Right cardiac atrium (tissue), 5 donors: ENCODE measurements at regions not wholly inside any gene's neighbourhood (a gene's known extent, or its start where the extent isn't known, plus 50 kb on each side); places are given as distances from the start of the nearest gene placed in this dataset.
A peak's percentile ranks its signal among the peaks of the same experiment; 100 is the strongest.

Experiments used
- ATAC-seq, 2 donors: fragments of 200-7000 bp; cut with Tn5 transposase; one replicate each; pipeline versions ENCODE4 v1.8.0 to v1.9.1; 2020; ENCODE audit warnings: moderate library complexity in 2 of 2, mild to moderate bottlenecking in 1 of 2
- DNase-seq, 3 donors: peaks; one replicate each; pipeline ENCODE4 v3.0.0-alpha.2; 2020
- H3K27ac ChIP-seq: one replicate; pipeline ENCODE4 v1.5.1; 2013; ENCODE audit warnings: mild to moderate bottlenecking, low read length, control low read depth, moderate library complexity
- H3K27me3 ChIP-seq: one replicate; pipeline ENCODE4 v1.6.1; 2013; ENCODE audit not compliant: control insufficient read depth, insufficient read depth
- H3K4me1 ChIP-seq: one replicate; pipeline ENCODE4 v1.6.1; 2013; ENCODE audit warnings: low read length; ENCODE audit not compliant: control insufficient read depth, insufficient read depth
- H3K4me3 ChIP-seq: one replicate; pipeline ENCODE4 v1.5.1; 2013; ENCODE audit warnings: low read length, control low read depth
- H3K9me3 ChIP-seq: one replicate; pipeline ENCODE4 v1.6.1; 2013; ENCODE audit warnings: low read length; ENCODE audit not compliant: control insufficient read depth
- WGBS: extraction: QIAGEN DNeasy Blood & Tissue Kit; methylation state at CpG from one replicate; pipeline ENCODE4 v1.1.7; 2013; 5-methylcytosine and 5-hydroxymethylcytosine counted together
- intact Hi-C, 4 donors: fragments of 100-400 bp; cut with DNase I; formaldehyde crosslinking; loops; one replicate each; pipeline versions ENCODE4 v1.11.0 to v1.14.0; 2022 to 2023
- donor health status: healthy with polysubstance abuse.
- donor health status: DM: no; HTN: yes; CAD: no.
- donor health status: DM: no; HTN: no; CAD: no.
- donor health status: DM: no; HTN: yes; CAD: no; lungs with severe emphysema.
- donor health status: DM: yes; HTN: yes; CAD: no.

- no peak overlapping the region for H3K4me3 ChIP-seq
- ATAC-seq (no peak), DNase-seq (no peak)
- H3K27me3 ChIP-seq: no peaks in the 10 kb centered on the region
- no peaks in the 10 kb centered on the region for H3K4me1 ChIP-seq
- intact Hi-C loops: no loop called here
- H3K27ac ChIP-seq: no peak overlapping the region
- 75% methylated on average over 3 of the region's 3 CpGs for WGBS
- no peaks in the 10 kb centered on the region for H3K9me3 ChIP-seq
Observed at GRCh38 chr1:69120817-69121216, 446.9 kb upstream of the LRRC7 start.

- Histone ChIP-seq H3K27me3 (no peaks in the 10 kb centered on the region), H3K27ac (no peak overlapping the region), H3K4me3 (no peak overlapping the region), H3K4me1 (no peaks in the 10 kb centered on the region), H3K9me3 (no peaks in the 10 kb centered on the region)
- intact Hi-C loops: no loop called here
- DNase-seq (no peak), ATAC-seq (no peak)
- WGBS: 31% methylated on average over 1 of the region's 1 CpG
Observed at GRCh38 chr1:69121723-69122122, 446.0 kb upstream of the LRRC7 start.

DNA sequence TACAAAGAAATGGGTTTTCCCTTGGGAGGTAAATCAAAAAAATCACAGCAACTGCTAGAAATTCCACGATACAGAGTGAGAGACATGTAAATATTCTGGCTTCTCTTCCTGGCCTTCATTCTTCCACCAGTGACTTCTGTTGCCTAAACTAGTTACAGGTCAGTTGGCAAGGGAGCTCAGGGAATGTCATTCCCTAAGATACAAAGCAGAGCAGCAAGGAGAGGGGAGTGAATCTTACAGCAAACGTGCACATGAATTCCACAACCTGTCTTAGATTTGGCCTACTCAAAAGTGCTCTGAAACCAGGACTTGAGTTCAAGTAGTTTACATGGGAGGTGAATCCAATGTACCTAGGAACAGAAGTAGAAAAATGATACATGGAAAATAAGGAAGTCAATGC lies 445.3 kb upstream of the LRRC7 start:
- intact Hi-C loops: no loop called here
- Histone ChIP-seq H3K27me3 (no peaks in the 10 kb centered on the region), H3K9me3 (no peaks in the 10 kb centered on the region), H3K4me3 (no peak overlapping the region), H3K4me1 (no peaks in the 10 kb centered on the region), H3K27ac (no peak overlapping the region)
- no peak for ATAC-seq
- DNase-seq: no peak
- 42% methylated on average over 2 of the region's 2 CpGs for WGBS

DNA sequence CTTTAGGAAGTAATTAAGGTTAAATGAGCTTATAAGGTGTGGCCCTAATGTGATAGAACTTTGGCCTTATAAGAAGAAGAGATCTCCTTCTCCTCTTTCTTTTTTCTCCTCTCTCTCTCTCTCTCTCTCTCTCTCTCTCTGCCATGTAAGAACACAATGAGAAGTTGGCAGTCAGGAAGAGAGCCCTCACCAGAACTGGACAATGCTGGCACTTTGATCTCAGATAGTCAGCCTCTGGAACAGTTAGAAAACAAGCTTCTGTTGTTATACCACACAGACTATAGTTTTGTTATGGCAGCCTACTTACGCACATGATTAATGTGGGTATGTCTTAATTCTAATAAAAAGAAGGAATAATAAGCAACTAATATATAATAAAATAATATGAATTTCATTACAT lies 444.2 kb upstream of the LRRC7 start:
- H3K9me3 ChIP-seq: no peaks in the 10 kb centered on the region
- H3K4me3 ChIP-seq: no peak overlapping the region
- DNase-seq (no peak), ATAC-seq (no peak)
- H3K27me3 ChIP-seq: no peaks in the 10 kb centered on the region
- 97% methylated on average over 1 of the region's 1 CpG for WGBS
- no peaks in the 10 kb centered on the region for H3K4me1 ChIP-seq
- H3K27ac ChIP-seq: no peak overlapping the region
- intact Hi-C loops: no loop called here

- no peak overlapping the region for H3K4me3 ChIP-seq
- no peaks in the 10 kb centered on the region for H3K9me3 ChIP-seq
- no peaks in the 10 kb centered on the region for H3K27me3 ChIP-seq
- DNase-seq (no peak), ATAC-seq (no peak)
- WGBS: 32% methylated on average over 1 of the region's 1 CpG
- intact Hi-C loops: no loop called here
- no peak overlapping the region for H3K27ac ChIP-seq
- no peaks in the 10 kb centered on the region for H3K4me1 ChIP-seq
Observed at GRCh38 chr1:69126796-69127195, 440.9 kb upstream of the LRRC7 start.

GRCh38 chr1:69128204-69128603 lies 439.5 kb upstream of the LRRC7 start:
- no peaks in the 10 kb centered on the region for H3K9me3 ChIP-seq
- 59% methylated on average over 4 of the region's 4 CpGs for WGBS
- H3K4me3 ChIP-seq: no peak overlapping the region
- intact Hi-C loops: no loop called here
- H3K4me1 ChIP-seq: no peaks in the 10 kb centered on the region
- ATAC-seq: no peak
- no peaks in the 10 kb centered on the region for H3K27me3 ChIP-seq
- no peak for DNase-seq
- no peak overlapping the region for H3K27ac ChIP-seq

GRCh38 chr1:69129538-69129937 lies 438.2 kb upstream of the LRRC7 start:
- H3K4me3 ChIP-seq: no peak overlapping the region
- H3K9me3 ChIP-seq: no peaks in the 10 kb centered on the region
- DNase-seq (no peak), ATAC-seq (no peak)
- WGBS: 82% methylated on average over 4 of the region's 4 CpGs
- H3K4me1 ChIP-seq: no peaks in the 10 kb centered on the region
- no peak overlapping the region for H3K27ac ChIP-seq
- intact Hi-C loops: no loop called here
- H3K27me3 ChIP-seq: no peaks in the 10 kb centered on the region

DNA sequence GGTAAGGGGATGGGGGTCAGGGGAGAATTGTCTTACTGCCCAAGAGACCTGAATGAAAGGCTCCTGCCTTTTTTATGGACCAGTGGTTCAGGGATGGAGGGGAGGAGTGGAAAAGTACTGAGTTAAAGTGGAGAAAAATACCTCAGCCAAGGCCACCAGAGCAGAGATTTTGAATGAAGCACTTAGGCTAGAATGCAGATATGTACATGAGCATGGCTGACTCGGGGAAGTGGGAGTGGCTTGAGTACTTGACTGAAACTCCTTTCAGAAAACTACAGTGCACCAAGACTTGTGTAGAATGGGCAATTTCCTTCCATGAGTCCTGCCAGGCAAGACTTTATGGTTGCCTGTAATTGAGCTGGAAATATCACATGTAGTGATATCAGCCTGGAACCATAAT lies 429.6 kb upstream of the LRRC7 start:
- Histone ChIP-seq H3K4me3 (no peak overlapping the region), H3K27me3 (no peaks in the 10 kb centered on the region), H3K27ac (no peak overlapping the region), H3K9me3 (no peaks in the 10 kb centered on the region), H3K4me1 (no peaks in the 10 kb centered on the region)
- WGBS: 50% methylated on average over 1 of the region's 1 CpG
- DNase-seq: no peak
- intact Hi-C loops: no loop called here
- ATAC-seq: no peak

DNA sequence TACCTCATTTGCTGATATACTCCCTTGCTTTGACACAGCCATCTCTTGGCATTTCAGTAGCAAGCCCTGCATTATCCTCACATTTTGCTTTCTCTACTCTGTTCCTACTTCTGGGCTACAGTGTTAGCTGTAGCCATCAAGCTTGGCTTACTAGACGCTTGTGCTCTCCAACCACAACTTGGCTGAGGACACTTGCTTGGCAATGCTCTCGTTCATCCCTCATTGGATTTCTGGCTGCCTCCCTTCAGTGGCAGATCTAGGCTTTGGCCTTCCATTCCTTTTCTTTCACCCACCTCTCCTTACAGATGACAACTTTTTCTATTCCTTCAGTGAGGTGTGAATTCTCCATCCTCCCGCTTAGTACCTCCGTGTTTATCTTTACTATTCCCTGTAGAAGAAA lies 428.7 kb upstream of the LRRC7 start:
- Histone ChIP-seq H3K4me1 (no peaks in the 10 kb centered on the region), H3K9me3 (no peaks in the 10 kb centered on the region), H3K27me3 (no peaks in the 10 kb centered on the region), H3K27ac (no peak overlapping the region), H3K4me3 (no peak overlapping the region)
- peak; percentile 48 to 90 for ATAC-seq
- WGBS: 54% methylated on average over 4 of the region's 4 CpGs
- intact Hi-C loops: no loop called here
- DNase-seq: peak; percentile 39 to 79 (median 61)

- 82% methylated on average over 3 of the region's 3 CpGs for WGBS
- intact Hi-C loops: no loop called here
- ATAC-seq (no peak), DNase-seq (no peak)
- no peaks in the 10 kb centered on the region for H3K27me3 ChIP-seq
- H3K4me1 ChIP-seq: no peaks in the 10 kb centered on the region
- no peaks in the 10 kb centered on the region for H3K9me3 ChIP-seq
- H3K4me3 ChIP-seq: no peak overlapping the region
- no peak overlapping the region for H3K27ac ChIP-seq
Observed at GRCh38 chr1:69146303-69146702, 421.4 kb upstream of the LRRC7 start.

DNA sequence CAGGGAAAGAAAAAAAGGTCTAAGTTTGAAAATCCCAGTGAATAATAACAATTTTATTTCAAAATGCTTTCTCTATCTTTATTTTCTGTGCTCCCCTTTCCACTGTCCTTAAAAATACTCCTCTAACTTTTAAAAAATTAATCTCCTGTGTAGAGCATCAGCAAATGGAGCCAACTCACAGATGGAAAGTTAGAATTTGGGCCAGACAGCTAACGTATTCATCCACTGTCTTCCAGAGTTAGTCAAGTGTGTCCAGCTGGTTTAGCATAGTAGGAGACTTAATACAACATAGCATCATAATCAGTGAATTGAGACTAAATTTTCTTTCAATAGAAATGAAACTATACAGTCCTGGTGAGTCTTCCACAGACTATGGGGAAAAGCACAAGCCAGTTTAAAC lies 419.0 kb upstream of the LRRC7 start:
- H3K4me3 ChIP-seq: no peak overlapping the region
- DNase-seq: no peak
- 52% methylated on average over 1 of the region's 1 CpG for WGBS
- H3K9me3 ChIP-seq: no peaks in the 10 kb centered on the region
- H3K4me1 ChIP-seq: no peaks in the 10 kb centered on the region
- intact Hi-C loops: no loop called here
- no peak overlapping the region for H3K27ac ChIP-seq
- ATAC-seq: no peak
- no peaks in the 10 kb centered on the region for H3K27me3 ChIP-seq

GRCh38 chr1:69157046-69157756 lies 410.5 kb upstream of the LRRC7 start:
- no peak overlapping the region for H3K27ac ChIP-seq
- no peaks in the 10 kb centered on the region for H3K4me1 ChIP-seq
- no peak for DNase-seq
- WGBS: 90% methylated on average over 2 of the region's 2 CpGs
- no peak for ATAC-seq
- no peak overlapping the region for H3K4me3 ChIP-seq
- intact Hi-C loops: no loop called here
- no peaks in the 10 kb centered on the region for H3K27me3 ChIP-seq
- H3K9me3 ChIP-seq: no peaks in the 10 kb centered on the region
